ENCODE measurements at regions not wholly inside any gene's neighbourhood (a gene's known extent, or its start where the extent isn't known, plus 50 kb on each side); places are given as distances from the start of the nearest gene placed in this dataset.

DNA sequence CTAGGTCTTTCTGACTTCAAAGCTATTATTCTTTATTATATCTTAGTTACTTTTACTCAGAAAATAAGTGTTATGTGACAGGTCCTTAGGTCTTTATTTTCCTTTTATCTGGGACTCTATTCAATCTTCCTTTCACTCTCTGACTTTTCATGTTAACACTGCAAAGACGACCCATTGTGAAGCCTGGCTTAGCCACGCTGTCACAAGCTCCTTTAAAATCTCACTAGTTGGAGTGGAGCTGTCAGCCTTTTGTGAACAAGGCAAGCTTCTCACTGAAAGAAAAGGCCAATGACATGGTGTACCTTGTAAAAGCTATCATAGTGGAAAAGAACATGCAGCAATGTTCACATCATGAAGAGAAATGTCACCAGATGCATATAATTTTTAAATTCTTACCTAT lies 1130.7 kb upstream of the FAM98A start:
- TF ChIP-seq, protein P1, sequence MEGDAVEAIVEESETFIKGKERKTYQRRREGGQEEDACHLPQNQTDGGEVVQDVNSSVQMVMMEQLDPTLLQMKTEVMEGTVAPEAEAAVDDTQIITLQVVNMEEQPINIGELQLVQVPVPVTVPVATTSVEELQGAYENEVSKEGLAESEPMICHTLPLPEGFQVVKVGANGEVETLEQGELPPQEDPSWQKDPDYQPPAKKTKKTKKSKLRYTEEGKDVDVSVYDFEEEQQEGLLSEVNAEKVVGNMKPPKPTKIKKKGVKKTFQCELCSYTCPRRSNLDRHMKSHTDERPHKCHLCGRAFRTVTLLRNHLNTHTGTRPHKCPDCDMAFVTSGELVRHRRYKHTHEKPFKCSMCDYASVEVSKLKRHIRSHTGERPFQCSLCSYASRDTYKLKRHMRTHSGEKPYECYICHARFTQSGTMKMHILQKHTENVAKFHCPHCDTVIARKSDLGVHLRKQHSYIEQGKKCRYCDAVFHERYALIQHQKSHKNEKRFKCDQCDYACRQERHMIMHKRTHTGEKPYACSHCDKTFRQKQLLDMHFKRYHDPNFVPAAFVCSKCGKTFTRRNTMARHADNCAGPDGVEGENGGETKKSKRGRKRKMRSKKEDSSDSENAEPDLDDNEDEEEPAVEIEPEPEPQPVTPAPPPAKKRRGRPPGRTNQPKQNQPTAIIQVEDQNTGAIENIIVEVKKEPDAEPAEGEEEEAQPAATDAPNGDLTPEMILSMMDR (IDR thresholded peaks at IDR 0.05), result no peak
- TF ChIP-seq EZH2 (IDR thresholded peaks at IDR 0.05), result no peak

All from neural progenitor cell (in vitro differentiated cells).